Astrocyte (in vitro differentiated cells and primary cell): ENCODE measurements at regions not wholly inside any gene's neighbourhood (a gene's known extent, or its start where the extent isn't known, plus 50 kb on each side); places are given as distances from the start of the nearest gene placed in this dataset.

Source experiments
- DNase-seq: peaks from one replicate; pipeline ENCODE4 v3.0.0-alpha.2; 2010; ENCODE audit warnings: low read depth
- FAIRE-seq: peaks from 2 replicates; lab custom pipeline; 2011; peaks lifted over from hg19 to GRCh38; lab: Jason Lieb, UNC
- H2AFZ ChIP-seq: 2 replicates; pipeline ENCODE4 v1.6.0; 2012; ENCODE audit warnings: low read depth, low read length, inconsistent platforms
- H3K27ac ChIP-seq: 2 replicates; pipeline ENCODE4 v1.5.1; 2011; ENCODE audit warnings: low read depth, low read length, inconsistent platforms
- H3K27me3 ChIP-seq: 2 replicates; pipeline ENCODE4 v1.6.0; 2011; ENCODE audit warnings: low read length, inconsistent platforms; ENCODE audit not compliant: insufficient read depth
- H3K36me3 ChIP-seq: 2 replicates; pipeline ENCODE4 v1.5.1; 2011; ENCODE audit warnings: low read length, inconsistent platforms; ENCODE audit not compliant: insufficient read depth
- H3K4me1 ChIP-seq: 2 replicates; pipeline ENCODE4 v1.5.1; 2011; ENCODE audit warnings: low read length, inconsistent platforms; ENCODE audit not compliant: insufficient read depth
- H3K4me2 ChIP-seq: 2 replicates; pipeline ENCODE4 v1.6.0; 2012; ENCODE audit warnings: low read length, inconsistent platforms
- H3K4me3 ChIP-seq: 2 replicates; pipeline ENCODE4 v1.5.1; 2011; ENCODE audit warnings: low read depth, mild to moderate bottlenecking, low read length, inconsistent platforms; ENCODE audit not compliant: insufficient read depth
- H3K79me2 ChIP-seq: 2 replicates; pipeline ENCODE4 v1.6.0; 2012; ENCODE audit warnings: mild to moderate bottlenecking, low read length, inconsistent platforms; ENCODE audit not compliant: insufficient read depth
- H3K9ac ChIP-seq: 2 replicates; pipeline ENCODE4 v1.6.0; 2012; ENCODE audit warnings: mild to moderate bottlenecking, low read length, inconsistent platforms
- H3K9me3 ChIP-seq: 2 replicates; pipeline ENCODE4 v1.5.1; 2012; ENCODE audit warnings: low read depth, mild to moderate bottlenecking, low read length, inconsistent platforms; ENCODE audit not compliant: insufficient read depth
- H4K20me1 ChIP-seq: 2 replicates; pipeline ENCODE4 v1.6.0; 2012; ENCODE audit warnings: low read length, inconsistent platforms; ENCODE audit not compliant: insufficient read depth
- H3K27ac Mint-ChIP-seq: one replicate; pipeline ENCODE4 v1.8.0; 2021; ENCODE audit warnings: mild to moderate bottlenecking, mixed read lengths; ENCODE audit not compliant: unreplicated experiment
- H3K27me3 Mint-ChIP-seq: one replicate; pipeline ENCODE4 v1.8.0; 2021; ENCODE audit warnings: low read depth, mixed read lengths; ENCODE audit not compliant: unreplicated experiment
- H3K36me3 Mint-ChIP-seq: one replicate; pipeline ENCODE4 v1.8.0; 2021; ENCODE audit warnings: low read depth, mixed read lengths; ENCODE audit not compliant: unreplicated experiment
- H3K4me1 Mint-ChIP-seq: one replicate; pipeline ENCODE4 v1.8.0; 2021; ENCODE audit warnings: low read depth, mixed read lengths; ENCODE audit not compliant: unreplicated experiment
- H3K4me3 Mint-ChIP-seq: one replicate; pipeline ENCODE4 v1.8.0; 2021; ENCODE audit warnings: mild to moderate bottlenecking, moderate library complexity, mixed read lengths; ENCODE audit not compliant: unreplicated experiment
- H3K9me3 Mint-ChIP-seq: one replicate; pipeline ENCODE4 v1.8.0; 2021; ENCODE audit warnings: mild to moderate bottlenecking, mixed read lengths; ENCODE audit not compliant: unreplicated experiment
- CTCF ChIP-seq: IDR thresholded peaks from 2 replicates; pipeline ENCODE4 v1.5.1; 2011; ENCODE audit warnings: low read depth, mild to moderate bottlenecking, inconsistent platforms, low read length, moderate library complexity; ENCODE audit not compliant: insufficient read depth
- EZH2 ChIP-seq: IDR thresholded peaks from 2 replicates; pipeline ENCODE4 v1.6.1; 2012; ENCODE audit warnings: mild to moderate bottlenecking, low read length, inconsistent platforms; ENCODE audit not compliant: insufficient read depth

- no peaks in the 10 kb centered on the region for H3K9me3 Mint-ChIP-seq
- Histone ChIP-seq H3K36me3 (no peaks in the 10 kb centered on the region), H3K4me1 (no peaks in the 10 kb centered on the region), H3K27me3 (no peaks in the 10 kb centered on the region), H3K9ac (no peak overlapping the region), H2AFZ (no peak overlapping the region), H3K4me3 (no peak overlapping the region), H4K20me1 (no peaks in the 10 kb centered on the region), H3K27ac (no peak overlapping the region), H3K79me2 (no peaks in the 10 kb centered on the region), H3K4me2 (no peak overlapping the region), H3K9me3 (peaks cover 4% of the 10 kb centered on the region)
- H3K27ac Mint-ChIP-seq, result no peak overlapping the region
- FAIRE-seq (no peak), DNase-seq (no peak)
- TF ChIP-seq EZH2 (no peak), CTCF (no peak)
- no peaks in the 10 kb centered on the region for H3K27me3 Mint-ChIP-seq
- no peaks in the 10 kb centered on the region for H3K36me3 Mint-ChIP-seq
- no peak overlapping the region for H3K4me3 Mint-ChIP-seq
- no peaks in the 10 kb centered on the region for H3K4me1 Mint-ChIP-seq
Measured at GRCh38 chr4:29540439-29541102, 1179.6 kb upstream of the PCDH7 start.

- no peaks in the 10 kb centered on the region for H3K36me3 ChIP-seq
- Mint-ChIP-seq H3K27ac (no peak overlapping the region), H3K27me3 (no peaks in the 10 kb centered on the region), H3K4me3 (no peak overlapping the region), H3K4me1 (no peaks in the 10 kb centered on the region), H3K9me3 (no peaks in the 10 kb centered on the region), H3K36me3 (no peaks in the 10 kb centered on the region)
- no peak overlapping the region for H3K27ac ChIP-seq
- no peak overlapping the region for H2AFZ ChIP-seq
- no peak for DNase-seq
- H3K27me3 ChIP-seq, result no peaks in the 10 kb centered on the region
- peaks cover 4% of the 10 kb centered on the region for H3K9me3 ChIP-seq
- H3K4me2 ChIP-seq, result no peak overlapping the region
- H3K79me2 ChIP-seq, result no peaks in the 10 kb centered on the region
- no peak for FAIRE-seq
- no peaks in the 10 kb centered on the region for H3K4me1 ChIP-seq
- H4K20me1 ChIP-seq, result no peaks in the 10 kb centered on the region
- no peak overlapping the region for H3K4me3 ChIP-seq
- no peak for TF ChIP-seq CTCF
- no peak for TF ChIP-seq EZH2
- no peak overlapping the region for H3K9ac ChIP-seq
Measured at GRCh38 chr4:29541757-29542156, 1178.4 kb upstream of the PCDH7 start.

- peaks cover 8% of the 10 kb centered on the region for H3K9me3 Mint-ChIP-seq
- Histone ChIP-seq H3K4me1 (no peaks in the 10 kb centered on the region), H3K4me2 (no peak overlapping the region), H3K27me3 (no peaks in the 10 kb centered on the region), H2AFZ (no peak overlapping the region), H4K20me1 (no peaks in the 10 kb centered on the region), H3K9me3 (no peaks in the 10 kb centered on the region), H3K36me3 (no peaks in the 10 kb centered on the region), H3K79me2 (no peaks in the 10 kb centered on the region), H3K27ac (no peak overlapping the region), H3K4me3 (no peak overlapping the region), H3K9ac (no peak overlapping the region)
- H3K36me3 Mint-ChIP-seq, result no peaks in the 10 kb centered on the region
- TF ChIP-seq EZH2 (no peak), CTCF (no peak)
- DNase-seq (no peak), FAIRE-seq (no peak)
- H3K4me3 Mint-ChIP-seq, result no peak overlapping the region
- no peak overlapping the region for H3K27ac Mint-ChIP-seq
- H3K27me3 Mint-ChIP-seq, result no peaks in the 10 kb centered on the region
- H3K4me1 Mint-ChIP-seq, result peaks cover 11% of the 10 kb centered on the region
Measured at GRCh38 chr4:29549342-29549741, 1170.8 kb upstream of the PCDH7 start.
